H54 (cell line): ENCODE measurements at regions not wholly inside any gene's neighbourhood (a gene's known extent, or its start where the extent isn't known, plus 50 kb on each side); places are given as distances from the start of the nearest gene placed in this dataset.

Experiments used
- DNase-seq: peaks from one replicate; pipeline ENCODE4 v3.0.0; 2011; ENCODE audit warnings: low spot score, mixed read lengths; ENCODE audit not compliant: insufficient read length
- FAIRE-seq: peaks from 3 replicates; lab custom pipeline; 2011; peaks lifted over from hg19 to GRCh38; lab: Jason Lieb, UNC
- POLR2A ChIP-seq: IDR thresholded peaks from 2 replicates; pipeline ENCODE4 v1.6.1; 2011; ENCODE audit warnings: low read depth, mild to moderate bottlenecking, low read length

DNA sequence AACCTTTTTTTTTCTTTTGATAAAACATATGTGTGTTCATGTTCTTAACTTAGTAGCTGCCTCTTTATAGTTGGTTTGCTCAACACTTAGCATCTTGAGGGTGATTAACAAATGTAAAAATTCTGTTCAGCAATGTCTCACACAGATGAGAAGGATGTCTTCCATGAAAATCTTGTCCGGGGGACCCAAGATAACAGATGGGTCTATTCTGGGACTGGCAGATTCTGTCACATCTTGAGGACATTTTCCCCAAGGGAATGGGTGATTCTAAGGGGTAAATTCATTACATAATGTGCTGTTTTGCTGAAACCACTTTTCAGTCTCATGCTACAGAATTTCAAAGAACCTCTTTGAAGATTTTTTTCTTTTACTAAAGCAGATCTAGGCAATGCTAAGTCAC lies 342.2 kb downstream of the IGSF11 start:
- no peak for TF ChIP-seq POLR2A
- FAIRE-seq (no peak), DNase-seq (no peak)

DNA sequence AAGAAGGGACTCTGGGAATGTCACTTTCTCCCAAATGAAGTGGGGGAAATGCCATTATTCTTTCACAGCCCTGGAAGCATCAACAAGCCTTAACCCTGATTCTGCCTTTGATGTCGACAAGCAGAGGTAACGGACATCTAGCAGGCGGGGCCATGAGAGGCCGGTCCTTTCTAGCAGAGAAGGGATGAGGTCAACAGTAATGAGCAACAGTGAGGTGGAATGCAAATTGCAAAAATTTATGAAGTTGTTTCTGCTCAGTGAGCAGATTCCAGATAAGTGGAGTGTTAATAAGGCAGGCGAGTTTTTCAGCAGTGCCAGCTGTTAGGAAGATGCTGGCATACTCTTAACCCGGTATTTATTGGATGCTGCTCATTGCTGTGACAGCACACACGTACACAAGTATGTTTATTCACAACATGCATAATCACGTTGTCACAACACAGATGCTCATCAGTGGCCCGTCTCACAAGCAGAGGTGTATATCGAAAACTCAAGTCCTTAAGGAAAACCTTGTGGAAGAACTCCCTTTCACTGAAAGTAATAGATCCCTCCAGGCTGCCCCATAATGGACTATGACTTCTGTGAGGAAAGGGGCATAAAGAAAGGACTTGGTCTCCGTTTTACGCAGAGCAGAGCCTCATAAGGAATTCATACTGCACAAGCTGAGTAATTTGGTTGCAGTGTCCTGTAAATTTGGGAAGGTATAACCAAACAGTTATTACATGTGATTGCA lies 329.0 kb downstream of the IGSF11 start:
- FAIRE-seq: no peak
- no peak for TF ChIP-seq POLR2A
- DNase-seq: no peak

DNA sequence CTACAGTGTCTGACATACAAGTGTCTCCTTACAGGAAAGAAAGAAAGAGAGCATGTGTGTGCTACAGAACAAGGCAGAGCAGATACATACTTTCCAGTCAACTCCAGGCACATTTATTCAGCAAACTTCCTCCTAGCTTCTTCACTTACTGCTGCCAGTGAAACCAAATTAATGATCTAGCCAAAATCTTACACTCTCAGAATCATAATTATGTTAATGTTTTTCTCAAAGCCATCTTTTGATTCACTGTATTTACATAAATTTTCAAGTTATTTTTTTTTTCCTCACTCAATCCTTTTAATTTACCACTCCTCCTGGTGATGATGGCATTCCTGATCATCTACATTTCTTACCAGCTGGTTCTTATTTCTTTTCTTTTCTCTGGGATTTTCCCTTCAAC lies 326.7 kb downstream of the IGSF11 start:
- no peak for TF ChIP-seq POLR2A
- no peak for DNase-seq
- FAIRE-seq: no peak

- no peak for TF ChIP-seq POLR2A
- FAIRE-seq: no peak
- DNase-seq: no peak
Observed at GRCh38 chr3:118710532-118710931, 324.1 kb downstream of the IGSF11 start.

DNA sequence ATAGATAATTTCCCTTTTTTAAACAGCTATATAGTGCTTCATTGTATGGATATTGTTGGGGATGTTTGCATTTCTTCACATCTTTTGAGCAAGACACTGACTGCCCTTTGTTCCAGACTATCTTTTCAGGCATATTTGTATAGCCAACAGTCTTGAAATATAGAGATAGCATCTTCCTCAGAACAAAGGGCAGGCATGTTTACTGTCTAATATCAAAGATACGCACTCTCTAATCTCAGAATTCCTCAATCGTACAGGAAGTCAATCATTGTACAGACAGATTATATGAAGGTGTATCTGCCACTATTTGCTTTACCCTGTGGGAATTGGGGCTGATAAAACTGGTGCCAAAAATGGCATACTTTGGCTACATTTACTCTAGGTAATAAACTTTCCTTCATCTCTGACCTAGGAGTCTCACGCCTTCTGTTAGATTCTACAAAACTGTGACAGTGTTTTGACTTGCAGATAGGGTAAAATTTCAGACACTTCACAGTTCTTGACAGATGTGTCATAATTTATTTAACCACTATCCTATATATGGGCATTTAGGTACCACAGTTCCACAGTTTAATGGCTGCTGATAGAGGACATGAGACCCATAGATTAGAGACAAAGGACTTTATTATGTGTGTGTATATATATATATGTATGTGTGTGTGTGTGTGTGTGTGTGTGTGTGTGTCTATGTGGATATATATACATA lies 321.0 kb downstream of the IGSF11 start:
- no peak for TF ChIP-seq POLR2A
- FAIRE-seq (no peak), DNase-seq (no peak)

DNA sequence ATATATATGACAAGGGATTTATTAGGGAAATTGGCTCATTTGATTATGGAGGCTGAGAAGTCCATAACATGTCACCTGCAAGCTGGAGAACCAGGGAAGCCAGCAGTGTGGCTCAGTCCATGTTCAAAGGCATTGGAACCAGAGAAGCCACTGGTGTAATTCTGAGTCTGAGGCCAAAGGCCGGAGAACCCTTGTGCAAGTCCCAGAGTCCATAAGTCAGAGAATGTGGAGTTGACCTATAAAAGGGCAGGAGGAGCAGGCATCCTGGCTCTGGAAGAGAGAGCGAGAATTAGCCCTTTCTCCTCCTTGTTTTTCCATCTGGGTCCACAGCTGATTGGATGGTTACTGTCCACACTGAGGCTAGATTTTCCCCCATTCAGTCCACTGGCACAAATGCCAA lies 319.8 kb downstream of the IGSF11 start:
- no peak for TF ChIP-seq POLR2A
- FAIRE-seq (no peak), DNase-seq (no peak)

DNA sequence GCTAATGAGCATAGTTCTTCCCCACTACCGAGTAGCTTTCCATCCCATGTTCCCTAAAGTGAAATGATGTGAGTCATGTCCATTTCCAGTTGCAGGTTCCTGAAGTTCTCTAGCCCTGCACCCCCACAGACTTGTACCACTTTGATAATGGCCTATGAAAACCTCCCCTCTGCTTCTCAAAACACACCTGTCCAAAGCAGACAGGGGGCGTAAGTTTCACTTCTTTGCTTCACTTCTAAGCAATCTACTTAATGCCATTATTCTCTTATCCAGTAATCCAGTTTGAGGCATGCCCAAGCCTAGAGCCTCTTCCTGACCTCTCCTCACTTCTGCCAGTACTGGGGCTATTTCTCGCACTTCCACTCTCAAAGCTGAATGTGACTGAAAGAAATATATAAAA lies 305.1 kb downstream of the IGSF11 start:
- no peak for TF ChIP-seq POLR2A
- FAIRE-seq (no peak), DNase-seq (no peak)

- TF ChIP-seq POLR2A: no peak
- no peak for DNase-seq
- FAIRE-seq: no peak
Observed at GRCh38 chr3:118734664-118735063, 300.0 kb downstream of the IGSF11 start.

DNA sequence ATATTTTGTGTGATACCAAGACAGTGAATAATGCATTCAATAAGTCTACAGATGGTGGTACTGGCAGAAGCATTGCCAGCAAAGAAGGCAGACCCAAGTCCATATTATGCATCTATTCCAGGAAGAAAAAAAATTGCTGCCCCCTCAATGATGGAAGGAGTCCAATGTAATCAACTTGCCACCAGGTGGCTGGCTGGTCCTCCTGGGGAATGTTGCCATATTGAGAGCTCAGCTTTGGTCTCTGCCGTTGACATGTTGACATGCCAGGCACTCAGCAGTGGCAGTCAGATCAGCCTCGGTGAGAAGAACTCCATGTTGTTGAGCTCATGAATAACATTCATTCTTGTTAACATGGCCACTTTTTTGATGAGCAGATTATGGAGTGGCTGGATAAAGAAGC lies 298.5 kb downstream of the IGSF11 start:
- no peak for FAIRE-seq
- no peak for DNase-seq
- no peak for TF ChIP-seq POLR2A

DNA sequence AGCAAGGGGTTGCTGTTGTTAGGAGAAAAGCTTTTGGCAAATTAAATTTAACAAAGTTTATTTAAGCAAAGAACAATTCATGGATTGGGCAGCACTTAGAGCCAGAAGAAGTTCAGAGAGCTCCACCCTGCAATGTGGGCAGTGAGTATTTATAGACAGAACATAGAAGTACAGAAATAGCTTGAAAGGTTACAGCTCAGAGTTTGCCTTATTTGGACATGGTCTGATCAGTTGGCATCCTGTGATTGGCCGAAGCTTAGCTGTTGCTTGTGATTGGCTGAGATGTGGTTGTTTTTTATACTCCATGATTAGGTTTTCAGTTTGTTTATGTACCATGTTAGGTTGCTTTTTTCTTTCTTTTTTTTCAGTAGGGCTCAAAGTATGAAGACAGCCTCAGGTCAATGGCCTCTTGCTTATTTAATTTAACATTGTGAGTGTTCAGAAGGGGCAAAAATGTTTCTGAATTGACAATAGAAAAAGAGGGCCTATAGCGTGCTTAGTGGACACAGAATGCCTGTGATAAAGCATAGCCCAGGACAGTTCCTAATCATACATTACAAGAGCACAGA lies 293.8 kb downstream of the IGSF11 start:
- no peak for TF ChIP-seq POLR2A
- FAIRE-seq: no peak
- DNase-seq: no peak

DNA sequence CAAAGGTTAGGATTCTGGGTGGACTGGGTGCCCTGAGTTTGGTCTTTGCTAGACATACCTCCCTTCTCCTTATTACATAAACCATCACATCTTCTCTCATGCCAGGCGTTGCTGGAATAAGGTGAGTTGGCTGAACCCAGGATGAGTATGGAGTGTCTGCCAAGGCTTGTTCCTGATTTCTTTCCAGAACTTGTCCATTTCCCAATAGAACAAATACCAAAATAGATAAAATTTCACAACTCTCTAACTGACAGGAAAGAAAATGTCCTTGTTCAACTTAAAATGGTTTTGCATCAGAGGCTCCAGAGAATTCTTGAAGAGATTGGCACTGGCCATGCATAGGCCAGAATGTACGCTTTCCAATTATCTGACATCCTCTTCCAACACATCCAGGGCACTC lies 291.9 kb downstream of the IGSF11 start:
- FAIRE-seq (no peak), DNase-seq (no peak)
- TF ChIP-seq POLR2A: no peak

DNA sequence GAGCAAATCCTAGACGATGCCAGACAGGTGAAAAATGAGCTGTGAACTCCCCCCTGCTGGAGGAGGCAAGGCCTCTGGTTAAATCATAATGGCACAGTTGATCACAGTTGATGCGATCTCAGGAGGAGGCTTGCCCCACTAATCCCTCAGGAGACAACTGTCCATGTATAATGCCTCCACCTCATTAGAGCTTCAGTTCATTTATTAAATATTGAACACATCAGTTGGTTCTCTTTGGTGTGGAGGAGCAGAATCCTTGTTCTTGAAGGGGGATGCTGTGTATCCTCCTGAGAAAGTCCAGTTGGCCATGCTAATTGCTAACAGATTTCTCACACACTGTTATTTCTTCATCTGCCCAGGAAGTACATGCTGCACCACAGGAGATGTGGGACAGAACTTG lies 290.5 kb downstream of the IGSF11 start:
- TF ChIP-seq POLR2A: no peak
- FAIRE-seq: no peak

GRCh38 chr3:118754406-118755252 lies 280.0 kb downstream of the IGSF11 start:
- no peak for DNase-seq
- no peak for TF ChIP-seq POLR2A
- no peak for FAIRE-seq

More for the DNA sequence above, 290.5 kb downstream of the IGSF11 start:
- DNase-seq: no peak

DNA sequence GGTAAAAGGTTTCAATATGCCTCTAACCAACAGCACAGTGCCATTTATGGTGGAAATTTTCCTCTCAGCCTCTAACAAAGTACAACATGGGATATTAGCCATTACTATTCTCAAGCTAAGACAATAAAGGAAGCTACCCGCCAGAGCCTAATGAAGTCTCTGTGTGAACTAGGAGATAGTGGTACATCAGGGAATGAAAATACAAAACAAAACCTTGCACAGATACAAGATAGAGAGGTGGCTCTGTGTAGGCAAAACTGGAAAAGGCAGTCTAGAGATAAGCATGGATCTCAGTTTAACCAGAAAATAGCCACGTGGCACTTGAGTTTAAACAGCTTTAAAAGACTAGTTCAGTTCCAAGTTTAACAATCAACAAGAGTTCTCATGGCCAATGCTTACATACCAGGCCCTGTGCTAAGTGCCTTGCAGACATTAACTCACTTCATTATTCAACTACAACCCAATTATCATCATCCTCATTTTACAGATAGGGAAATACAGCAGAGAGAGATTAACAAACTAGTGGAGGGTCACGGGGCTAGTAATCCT lies 279.3 kb downstream of the IGSF11 start:
- FAIRE-seq (no peak), DNase-seq (no peak)
- no peak for TF ChIP-seq POLR2A
